OCI-LY3 (cell line): ENCODE measurements at regions not wholly inside any gene's neighbourhood (a gene's known extent, or its start where the extent isn't known, plus 50 kb on each side); places are given as distances from the start of the nearest gene placed in this dataset.
"Not testable (repeated sequence)": the region's sequence is repeated elsewhere in the genome, so short reads cannot be mapped to it uniquely, and the experiment has no call there.

ENCODE experiments used
- H2AFZ ChIP-seq: fragments of 200-600, 300-600 bp; shearing (Covaris generic); 2 replicates; pipeline ENCODE4 v1.6.0; 2014; ENCODE audit warnings: antibody characterized with exemption, low read depth, low read length
- H3K27ac ChIP-seq: fragments of 200-600, 300-600 bp; sonication (generic); 2 replicates; pipeline ENCODE4 v1.5.1; 2014; ENCODE audit warnings: mild to moderate bottlenecking, low read length, moderate library complexity, mixed read lengths
- H3K27me3 ChIP-seq: fragments of 200-600, 300-600 bp; sonication (generic); 2 replicates; pipeline ENCODE4 v1.6.1; 2014; ENCODE audit warnings: low read depth, low read length, mixed read lengths
- H3K36me3 ChIP-seq: fragments of 200-600, 300-600 bp; sonication (generic); replicated peaks from 2 replicates; pipeline ENCODE3; 2014; ENCODE audit warnings: low read depth, low read length, mixed read lengths
- H3K4me1 ChIP-seq: fragments of 300-600, 200-600 bp; sonication (generic); 2 replicates; pipeline ENCODE4 v1.6.1; 2014; ENCODE audit warnings: low read length, mixed read lengths
- H3K4me2 ChIP-seq: fragments of 200-600, 300-600 bp; sonication (generic); 2 replicates; pipeline ENCODE4 v1.6.1; 2014; ENCODE audit warnings: low read length, mixed read lengths
- H3K4me3 ChIP-seq: fragments of 300-600, 200-600 bp; sonication (generic); 2 replicates; pipeline ENCODE4 v1.5.1; 2014; ENCODE audit warnings: antibody characterized with exemption, mild to moderate bottlenecking, low read length, moderate library complexity
- H3K79me2 ChIP-seq: fragments of 300-600, 200-600 bp; shearing (Covaris generic); 2 replicates; pipeline ENCODE4 v1.6.1; 2014; ENCODE audit warnings: mild to moderate bottlenecking, low read length, mixed read lengths
- H3K9ac ChIP-seq: fragments of 300-600, 200-600 bp; shearing (Covaris generic); 2 replicates; pipeline ENCODE4 v1.6.0; 2014; ENCODE audit warnings: mild to moderate bottlenecking, low read length, moderate library complexity
- H3K9me3 ChIP-seq: fragments of 200-600, 300-600 bp; shearing (Covaris generic); 2 replicates; pipeline ENCODE4 v1.6.1; 2014; ENCODE audit warnings: low read length, mixed read lengths; ENCODE audit not compliant: insufficient read depth
- H4K20me1 ChIP-seq: fragments of 200-600, 300-600 bp; sonication (generic); 2 replicates; pipeline ENCODE4 v1.6.1; 2016; ENCODE audit warnings: low read length, mixed read lengths; ENCODE audit not compliant: insufficient read depth
- EZH2phosphoT487 ChIP-seq: fragments of 200-600 bp; shearing (Covaris generic); IDR thresholded peaks from 2 replicates; pipeline ENCODE4 v1.6.1; 2018; ENCODE audit warnings: antibody characterized with exemption, mixed run types, low read depth
- TF ChIP-seq, protein P1 (sequence below): fragments of 200-600, 300-600 bp; sonication (generic); IDR thresholded peaks from 2 replicates; pipeline ENCODE4 v1.5.1; 2014; ENCODE audit warnings: antibody characterized with exemption, low read length, low read depth

- not testable (repeated sequence) for H3K27me3 ChIP-seq, H2AFZ ChIP-seq, H4K20me1 ChIP-seq, H3K9ac ChIP-seq, H3K36me3 ChIP-seq, H3K79me2 ChIP-seq, H3K27ac ChIP-seq, H3K4me2 ChIP-seq, H3K4me3 ChIP-seq, H3K4me1 ChIP-seq, H3K9me3 ChIP-seq
Observed at GRCh38 chr5:97234380-97234779, 51.3 kb upstream of the RIOK2 start.

DNA sequence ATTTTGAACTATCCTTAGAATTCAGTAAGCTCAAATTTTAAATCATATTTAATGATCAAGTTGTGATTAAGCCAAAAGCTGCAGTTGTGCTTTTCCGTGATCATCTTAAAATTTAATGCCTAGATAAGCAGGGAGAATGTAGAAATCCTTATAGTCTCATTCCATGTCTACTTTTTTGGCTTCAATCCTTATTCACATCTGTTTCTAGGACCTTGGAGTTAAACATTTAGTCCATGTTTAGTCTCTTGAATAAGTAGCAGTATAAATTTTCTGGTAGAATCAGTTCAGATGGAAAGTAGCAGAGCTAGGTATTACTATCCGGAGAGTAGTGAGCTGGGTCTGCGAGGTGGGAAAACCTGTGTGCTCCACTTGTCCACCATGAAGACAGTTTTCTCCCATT is 59.3 kb upstream of the RIOK2 start:
- no peaks in the 10 kb centered on the region for H3K9me3 ChIP-seq
- H3K4me2 ChIP-seq = no peak overlapping the region
- no peak overlapping the region for H3K9ac ChIP-seq
- no peak overlapping the region for H3K27ac ChIP-seq
- no peaks in the 10 kb centered on the region for H3K79me2 ChIP-seq
- no peaks in the 10 kb centered on the region for H3K27me3 ChIP-seq
- H2AFZ ChIP-seq = no peak overlapping the region
- TF ChIP-seq, protein P1, sequence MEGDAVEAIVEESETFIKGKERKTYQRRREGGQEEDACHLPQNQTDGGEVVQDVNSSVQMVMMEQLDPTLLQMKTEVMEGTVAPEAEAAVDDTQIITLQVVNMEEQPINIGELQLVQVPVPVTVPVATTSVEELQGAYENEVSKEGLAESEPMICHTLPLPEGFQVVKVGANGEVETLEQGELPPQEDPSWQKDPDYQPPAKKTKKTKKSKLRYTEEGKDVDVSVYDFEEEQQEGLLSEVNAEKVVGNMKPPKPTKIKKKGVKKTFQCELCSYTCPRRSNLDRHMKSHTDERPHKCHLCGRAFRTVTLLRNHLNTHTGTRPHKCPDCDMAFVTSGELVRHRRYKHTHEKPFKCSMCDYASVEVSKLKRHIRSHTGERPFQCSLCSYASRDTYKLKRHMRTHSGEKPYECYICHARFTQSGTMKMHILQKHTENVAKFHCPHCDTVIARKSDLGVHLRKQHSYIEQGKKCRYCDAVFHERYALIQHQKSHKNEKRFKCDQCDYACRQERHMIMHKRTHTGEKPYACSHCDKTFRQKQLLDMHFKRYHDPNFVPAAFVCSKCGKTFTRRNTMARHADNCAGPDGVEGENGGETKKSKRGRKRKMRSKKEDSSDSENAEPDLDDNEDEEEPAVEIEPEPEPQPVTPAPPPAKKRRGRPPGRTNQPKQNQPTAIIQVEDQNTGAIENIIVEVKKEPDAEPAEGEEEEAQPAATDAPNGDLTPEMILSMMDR = no peak
- TF ChIP-seq EZH2phosphoT487 = no peak
- no peak overlapping the region for H3K4me3 ChIP-seq
- no peaks in the 10 kb centered on the region for H4K20me1 ChIP-seq
- no peaks in the 10 kb centered on the region for H3K36me3 ChIP-seq
- H3K4me1 ChIP-seq = no peaks in the 10 kb centered on the region

DNA sequence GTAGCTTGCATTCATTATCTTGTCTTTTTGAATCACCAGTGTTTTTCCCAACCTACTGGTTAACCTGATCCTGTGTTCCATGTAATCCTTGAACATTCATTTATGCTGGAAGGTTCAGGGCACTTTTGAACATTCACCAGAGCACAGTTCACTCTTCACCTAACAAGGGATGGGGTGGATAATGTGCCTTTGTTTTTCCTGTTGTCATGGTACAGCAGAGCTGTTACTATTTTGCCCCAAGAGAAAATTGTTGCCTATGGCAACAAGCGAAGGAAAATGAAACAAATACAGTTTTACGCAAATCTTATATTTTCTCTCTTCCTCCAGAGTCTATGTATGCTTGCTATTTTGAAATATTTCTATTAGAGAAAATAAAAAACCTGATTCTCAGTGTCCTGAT is 60.3 kb upstream of the RIOK2 start:
- Histone ChIP-seq H3K27ac (no peak overlapping the region), H3K9ac (no peak overlapping the region), H3K4me2 (no peak overlapping the region), H3K4me1 (no peaks in the 10 kb centered on the region), H4K20me1 (no peaks in the 10 kb centered on the region), H3K4me3 (no peak overlapping the region), H2AFZ (no peak overlapping the region), H3K79me2 (no peaks in the 10 kb centered on the region), H3K27me3 (no peaks in the 10 kb centered on the region), H3K9me3 (no peaks in the 10 kb centered on the region), H3K36me3 (no peaks in the 10 kb centered on the region)
- TF ChIP-seq EZH2phosphoT487 = no peak
- TF ChIP-seq, protein P1 = no peak

DNA sequence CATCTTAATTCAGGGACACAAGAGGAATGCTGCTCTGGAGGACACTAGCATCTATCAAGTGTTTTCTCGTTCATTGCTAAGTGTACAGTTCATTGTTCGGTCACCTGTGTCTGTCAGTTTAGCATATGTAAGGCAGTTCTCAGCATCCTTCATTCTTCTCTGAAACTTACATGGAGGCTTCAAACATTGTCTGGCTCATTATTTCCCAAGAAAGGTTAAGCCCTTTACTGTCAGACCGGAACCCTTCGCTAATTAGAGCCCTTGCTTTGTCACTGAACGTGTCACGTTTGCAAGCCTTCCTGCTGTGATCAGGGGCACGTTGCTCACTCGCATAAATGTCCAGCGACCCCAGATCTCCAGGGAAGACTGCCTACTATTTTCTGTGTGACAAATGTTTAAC is 62.3 kb upstream of the RIOK2 start:
- H3K4me3 ChIP-seq = no peak overlapping the region
- no peak overlapping the region for H3K4me2 ChIP-seq
- no peak overlapping the region for H3K27ac ChIP-seq
- H3K27me3 ChIP-seq = no peaks in the 10 kb centered on the region
- H3K9me3 ChIP-seq = no peaks in the 10 kb centered on the region
- H3K4me1 ChIP-seq = no peaks in the 10 kb centered on the region
- no peak overlapping the region for H2AFZ ChIP-seq
- no peak overlapping the region for H3K9ac ChIP-seq
- no peaks in the 10 kb centered on the region for H3K36me3 ChIP-seq
- TF ChIP-seq, protein P1 = no peak
- no peak for TF ChIP-seq EZH2phosphoT487
- H3K79me2 ChIP-seq = no peaks in the 10 kb centered on the region
- no peaks in the 10 kb centered on the region for H4K20me1 ChIP-seq

- TF ChIP-seq, protein P1 = no peak
- no peak for TF ChIP-seq EZH2phosphoT487
Observed at GRCh38 chr5:97250113-97250512, 67.1 kb upstream of the RIOK2 start.

More at GRCh38 chr5:97250113-97250512, 67.1 kb upstream of the RIOK2 start:
- H3K27me3 ChIP-seq = no peaks in the 10 kb centered on the region
- H3K36me3 ChIP-seq = no peaks in the 10 kb centered on the region
- no peak overlapping the region for H3K9ac ChIP-seq
- H4K20me1 ChIP-seq = no peaks in the 10 kb centered on the region
- no peaks in the 10 kb centered on the region for H3K4me1 ChIP-seq
- no peak overlapping the region for H3K27ac ChIP-seq
- H3K4me2 ChIP-seq = no peak overlapping the region
- H2AFZ ChIP-seq = no peak overlapping the region
- no peaks in the 10 kb centered on the region for H3K79me2 ChIP-seq
- no peak overlapping the region for H3K4me3 ChIP-seq
- no peaks in the 10 kb centered on the region for H3K9me3 ChIP-seq
